Tibial nerve (tissue), 4 donors: ENCODE measurements at regions not wholly inside any gene's neighbourhood (a gene's known extent, or its start where the extent isn't known, plus 50 kb on each side); places are given as distances from the start of the nearest gene placed in this dataset.
A peak's percentile ranks its signal among the peaks of the same experiment; 100 is the strongest.

Experiments used
- DNase-seq, 2 donors: peaks; one replicate each; pipeline ENCODE4 v3.0.0-alpha.2; 2019; ENCODE audit warnings: low spot score in 2 of 2
- H3K27ac ChIP-seq, 4 donors: fragments of 200-600 bp; sonication (generic) in 3 of 4; one replicate each; pipeline ENCODE4 v1.5.1; 2017 to 2019; ENCODE audit warnings: mild to moderate bottlenecking in 1 of 4
- H3K27me3 ChIP-seq, 2 donors: fragments of 200-600 bp; sonication (generic) in 1 of 2; one replicate each; pipeline versions ENCODE4 v1.5.1 to v1.6.0; 2017 to 2019
- H3K36me3 ChIP-seq, 3 donors: fragments of 200-600 bp; sonication (generic); one replicate each; pipeline ENCODE4 v1.5.1; 2018 to 2019
- H3K4me1 ChIP-seq, 4 donors: fragments of 200-600 bp; sonication (generic) in 3 of 4; one replicate each; pipeline ENCODE4 v1.5.1; 2017 to 2019
- H3K4me3 ChIP-seq, 4 donors: fragments of 200-600 bp; sonication (generic) in 3 of 4; one replicate each; pipeline ENCODE4 v1.5.1; 2017 to 2019; ENCODE audit warnings: mild to moderate bottlenecking in 1 of 4, moderate library complexity in 1 of 4
- H3K9me3 ChIP-seq, 4 donors: fragments of 200-600 bp; sonication (generic) in 3 of 4; one replicate each; pipeline ENCODE4 v1.5.1; 2017 to 2019
- CTCF ChIP-seq, 5 experiments: fragments of 200-600 bp in 3 of 5; fragments of 450-650 bp in 2 of 5; sonication (generic) in 3 of 5; IDR thresholded peaks; one replicate each; pipeline ENCODE4 v1.5.1; 2016 to 2019; ENCODE audit warnings: antibody characterized with exemption in 5 of 5, mild to moderate bottlenecking in 3 of 5, moderate library complexity in 2 of 5
- EP300 ChIP-seq, 2 donors: sonication (generic); formaldehyde crosslinking; IDR thresholded peaks; one replicate each; pipeline ENCODE4 v1.6.1; 2017; ENCODE audit warnings: antibody characterized with exemption in 2 of 2, mild to moderate bottlenecking in 1 of 2
- POLR2A ChIP-seq, 2 donors: fragments of 450-650 bp; IDR thresholded peaks; one replicate each; pipeline ENCODE4 v1.6.1; 2017; ENCODE audit warnings: antibody characterized with exemption in 2 of 2, mild to moderate bottlenecking in 2 of 2, moderate library complexity in 2 of 2
- WGBS, 2 donors: methylation state at CpG; one replicate each; pipeline ENCODE4 v1.1.5; 2018; 5-methylcytosine and 5-hydroxymethylcytosine counted together

GRCh38 chr6:56845032-56845431, 109.9 kb upstream of the BEND6 start:
- Histone ChIP-seq H3K9me3 (no peaks in the 10 kb centered on the region), H3K27me3 (no peaks in the 10 kb centered on the region), H3K36me3 (no peaks in the 10 kb centered on the region), H3K4me1 (peaks cover 0 to 47% (median 2%) of the 10 kb centered on the region in 4 donors), H3K27ac (peak overlapping the region in 3 of 4 donors; percentile 84 to 98 (median 95)), H3K4me3 (no peak overlapping the region)
- DNase-seq: no peak
- no peak for TF ChIP-seq CTCF (IDR thresholded peaks at IDR 0.05)
- no peak for TF ChIP-seq EP300 (IDR thresholded peaks at IDR 0.05)
- no peak for TF ChIP-seq POLR2A (IDR thresholded peaks at IDR 0.05)
- 35 to 43% methylated on average over 3 of the region's 3 CpGs for WGBS, 2 donors

GRCh38 chr6:56843476-56844349, 111.2 kb upstream of the BEND6 start:
- no peaks in the 10 kb centered on the region for H3K9me3 ChIP-seq
- 0 to 2% methylated on average over 48 to 61 of the region's 87 CpGs for WGBS, 2 donors
- peak overlapping the region; percentile 84 to 98 (median 90) for H3K27ac ChIP-seq
- H3K4me1 ChIP-seq: peaks cover 0 to 52% (median 4%) of the 10 kb centered on the region in 4 donors
- peak; percentile 50 to 59 for DNase-seq
- H3K4me3 ChIP-seq: peak overlapping the region; percentile 58 to 89 (median 74)
- peak in 1 of 2 donors; percentile 72 for TF ChIP-seq POLR2A (IDR thresholded peaks at IDR 0.05)
- TF ChIP-seq EP300 (IDR thresholded peaks at IDR 0.05): peak in 1 of 2 donors; percentile 84
- peak in 4 of 5 experiments; percentile 63 to 79 (median 74) for TF ChIP-seq CTCF (IDR thresholded peaks at IDR 0.05)
- no peaks in the 10 kb centered on the region for H3K36me3 ChIP-seq
- no peaks in the 10 kb centered on the region for H3K27me3 ChIP-seq

GRCh38 chr6:56842686-56843475, 112.0 kb upstream of the BEND6 start:
- DNase-seq: peak in 1 of 2 donors; percentile 26
- peak in 1 of 2 donors; percentile 48 for TF ChIP-seq EP300 (IDR thresholded peaks at IDR 0.05)
- peak in 1 of 2 donors; percentile 12 for TF ChIP-seq POLR2A (IDR thresholded peaks at IDR 0.05)
- TF ChIP-seq CTCF (IDR thresholded peaks at IDR 0.05): no peak
- H3K27me3 ChIP-seq: no peaks in the 10 kb centered on the region
- WGBS, 2 donors: 1 to 2% methylated on average over 31 to 47 of the region's 47 CpGs
- peaks cover 0 to 60% (median 8%) of the 10 kb centered on the region in 4 donors for H3K4me1 ChIP-seq
- peak overlapping the region; percentile 58 to 88 (median 74) for H3K4me3 ChIP-seq
- H3K27ac ChIP-seq: peak overlapping the region; percentile 84 to 98 (median 90)
- H3K9me3 ChIP-seq: no peaks in the 10 kb centered on the region
- H3K36me3 ChIP-seq: no peaks in the 10 kb centered on the region

GRCh38 chr6:56841751-56842150, 113.2 kb upstream of the BEND6 start:
- Histone ChIP-seq H3K4me1 (peaks cover 0 to 69% (median 8%) of the 10 kb centered on the region in 4 donors), H3K9me3 (no peaks in the 10 kb centered on the region), H3K27me3 (no peaks in the 10 kb centered on the region), H3K4me3 (peak overlapping the region; percentile 58 to 88 (median 74)), H3K36me3 (no peaks in the 10 kb centered on the region), H3K27ac (peak overlapping the region; percentile 84 to 98 (median 90))
- WGBS, 2 donors: 17 to 18% methylated on average over 1 of the region's 1 CpG
- no peak for TF ChIP-seq EP300 (IDR thresholded peaks at IDR 0.05)
- no peak for TF ChIP-seq CTCF (IDR thresholded peaks at IDR 0.05)
- no peak for TF ChIP-seq POLR2A (IDR thresholded peaks at IDR 0.05)
- no peak for DNase-seq
